GM23338 (cell line): ENCODE measurements at regions not wholly inside any gene's neighbourhood (a gene's known extent, or its start where the extent isn't known, plus 50 kb on each side); places are given as distances from the start of the nearest gene placed in this dataset.

Experiments
- ATAC-seq: fragments of 200-7000 bp; cut with Tn5 transposase; 3 replicates; pipeline ENCODE4 v1.9.1; 2020
- DNase-seq: peaks from one replicate; pipeline ENCODE4 v3.0.0-alpha.2; 2015; ENCODE audit warnings: low spot score
- H2AFZ ChIP-seq: fragments of 200-600 bp; sonication (generic); 2 replicates; pipeline ENCODE4 v1.8.0; 2016; ENCODE audit warnings: antibody characterized with exemption, mild to moderate bottlenecking, moderate library complexity
- H3F3A ChIP-seq: fragments of 200-600 bp; sonication (generic); replicated peaks from 2 replicates; pipeline ENCODE4 v1.8.0; 2017; ENCODE audit warnings: antibody characterized with exemption, mixed run types, low read depth
- H3K27ac ChIP-seq: fragments of 200-600 bp; sonication (generic); 2 replicates; pipeline ENCODE4 v1.6.1; 2016; ENCODE audit warnings: low read depth
- H3K27me3 ChIP-seq: fragments of 200-600 bp; sonication (generic); 2 replicates; pipeline ENCODE4 v1.8.0; 2016; ENCODE audit warnings: mild to moderate bottlenecking, mixed run types, moderate library complexity; ENCODE audit not compliant: insufficient read depth
- H3K36me3 ChIP-seq: fragments of 200-600 bp; sonication (generic); 2 replicates; pipeline ENCODE4 v1.8.0; 2016; ENCODE audit warnings: mild to moderate bottlenecking; ENCODE audit not compliant: insufficient read depth
- H3K4me1 ChIP-seq: fragments of 200-600 bp; sonication (generic); 2 replicates; pipeline ENCODE4 v1.8.0; 2016; ENCODE audit warnings: mild to moderate bottlenecking, moderate library complexity; ENCODE audit not compliant: insufficient read depth
- H3K4me2 ChIP-seq: fragments of 200-600 bp; sonication (generic); 2 replicates; pipeline ENCODE4 v1.7.1; 2017; ENCODE audit warnings: mixed run types
- H3K4me3 ChIP-seq: fragments of 200-600 bp; sonication (generic); 2 replicates; pipeline ENCODE4 v1.6.1; 2016; ENCODE audit warnings: mixed run types
- H3K79me2 ChIP-seq: fragments of 200-600 bp; sonication (generic); replicated peaks from 2 replicates; pipeline ENCODE4 v1.8.0; 2017; ENCODE audit warnings: mild to moderate bottlenecking; ENCODE audit not compliant: insufficient read depth
- H3K9me2 ChIP-seq: fragments of 200-600 bp; sonication (generic); 2 replicates; pipeline ENCODE4 v1.8.0; 2017; ENCODE audit not compliant: insufficient read depth
- H4K20me1 ChIP-seq: fragments of 200-600 bp; sonication (generic); replicated peaks from 2 replicates; pipeline ENCODE4 v1.8.0; 2017; ENCODE audit warnings: mild to moderate bottlenecking; ENCODE audit not compliant: insufficient read depth
- H3K27ac Mint-ChIP-seq: 2 replicates; pipeline ENCODE4 v1.8.0; 2020; ENCODE audit warnings: inconsistent platforms, mild to moderate bottlenecking, moderate library complexity, mixed read lengths
- H3K27me3 Mint-ChIP-seq: 3 replicates; pipeline ENCODE4 v1.8.0; 2022; ENCODE audit warnings: low read depth, mild to moderate bottlenecking, moderate library complexity, mixed read lengths, inconsistent platforms; ENCODE audit not compliant: insufficient read depth, poor library complexity
- H3K36me3 Mint-ChIP-seq: 3 replicates; pipeline ENCODE4 v1.8.0; 2021; ENCODE audit warnings: low read depth, mild to moderate bottlenecking, inconsistent platforms, moderate library complexity, mixed read lengths
- H3K4me1 Mint-ChIP-seq: 3 replicates; pipeline ENCODE4 v1.8.0; 2020; ENCODE audit warnings: mild to moderate bottlenecking, inconsistent platforms, mixed read lengths
- H3K4me3 Mint-ChIP-seq: 3 replicates; pipeline ENCODE4 v1.8.0; 2021; ENCODE audit warnings: moderate library complexity, mild to moderate bottlenecking, inconsistent platforms, mixed read lengths
- H3K9me3 Mint-ChIP-seq: 3 replicates; pipeline ENCODE4 v1.8.0; 2020; ENCODE audit warnings: moderate library complexity, mild to moderate bottlenecking, inconsistent platforms, mixed read lengths
- EZH2 ChIP-seq: fragments of 200-600 bp; sonication (generic); IDR thresholded peaks from one replicate; pipeline ENCODE4 v1.8.0; 2017; ENCODE audit warnings: antibody characterized with exemption, mild to moderate bottlenecking, low read depth; ENCODE audit not compliant: unreplicated experiment
- EZH2phosphoT487 ChIP-seq: fragments of 200-600 bp; sonication (generic); IDR thresholded peaks from one replicate; pipeline ENCODE4 v1.8.1; 2018; ENCODE audit warnings: antibody characterized with exemption; ENCODE audit not compliant: unreplicated experiment
- JUNB ChIP-seq: IDR thresholded peaks from one replicate; pipeline ENCODE4 v1.6.1; 2016; ENCODE audit warnings: antibody characterized with exemption; ENCODE audit not compliant: unreplicated experiment
- NANOG ChIP-seq: IDR thresholded peaks from 2 replicates; pipeline ENCODE4 v1.6.1; 2016; ENCODE audit warnings: antibody characterized with exemption, borderline replicate concordance
- ZNF114 ChIP-seq: fragments of 250-450 bp; sonication (Bioruptor Pico); IDR thresholded peaks from 2 replicates; pipeline ENCODE4 v1.5.0; 2020; ENCODE audit warnings: mild to moderate bottlenecking, moderate library complexity
- TF ChIP-seq, protein P1 (sequence below): fragments of 250-450 bp; sonication (Bioruptor Pico); IDR thresholded peaks from 2 replicates; pipeline ENCODE4 v1.5.0; 2020; ENCODE audit warnings: mild to moderate bottlenecking, moderate library complexity
- TF ChIP-seq, protein P2 (sequence below): IDR thresholded peaks from 2 replicates; pipeline ENCODE4 v1.6.1; 2016; ENCODE audit warnings: antibody characterized with exemption

DNA sequence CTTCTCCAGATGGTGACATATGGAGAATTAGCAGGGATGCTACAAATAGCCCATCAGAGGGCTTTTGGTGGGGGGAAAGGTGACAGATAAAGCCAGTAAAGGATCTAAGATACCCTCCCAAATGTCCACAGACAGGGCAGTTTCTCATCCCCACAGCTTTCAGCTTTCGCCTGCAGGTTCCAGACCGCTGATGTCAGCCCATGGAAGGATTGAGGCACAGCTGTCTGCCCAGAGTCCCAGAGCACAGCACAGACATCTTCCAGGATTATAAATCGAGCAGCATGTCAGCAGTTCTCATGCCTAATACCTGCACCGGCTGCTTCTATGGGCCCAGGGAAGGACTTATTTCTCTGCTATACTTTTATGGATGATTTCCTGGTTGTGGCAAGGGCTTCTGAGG, 96.7 kb upstream of the MXRA5 start:
- Histone ChIP-seq H3K4me3 (no peak overlapping the region), H3K4me1 (no peaks in the 10 kb centered on the region), H2AFZ (no peak overlapping the region), H3K4me2 (no peak overlapping the region), H3K27ac (no peak overlapping the region), H3K9me2 (no peaks in the 10 kb centered on the region), H3K27me3 (no peaks in the 10 kb centered on the region), H3K79me2 (no peaks in the 10 kb centered on the region), H3K36me3 (no peaks in the 10 kb centered on the region), H3F3A (no peaks in the 10 kb centered on the region), H4K20me1 (no peaks in the 10 kb centered on the region)
- Mint-ChIP-seq H3K27ac (no peak overlapping the region), H3K27me3 (no peaks in the 10 kb centered on the region), H3K4me1 (no peaks in the 10 kb centered on the region), H3K4me3 (no peak overlapping the region), H3K36me3 (no peaks in the 10 kb centered on the region), H3K9me3 (peaks cover 5% of the 10 kb centered on the region; the same call in 2 of the 3 replicates)
- ATAC-seq (no peak), DNase-seq (no peak)
- TF ChIP-seq ZNF114 (CRISPR knock-in tag) (no peak), EZH2 (no peak)
- TF ChIP-seq, protein P1, sequence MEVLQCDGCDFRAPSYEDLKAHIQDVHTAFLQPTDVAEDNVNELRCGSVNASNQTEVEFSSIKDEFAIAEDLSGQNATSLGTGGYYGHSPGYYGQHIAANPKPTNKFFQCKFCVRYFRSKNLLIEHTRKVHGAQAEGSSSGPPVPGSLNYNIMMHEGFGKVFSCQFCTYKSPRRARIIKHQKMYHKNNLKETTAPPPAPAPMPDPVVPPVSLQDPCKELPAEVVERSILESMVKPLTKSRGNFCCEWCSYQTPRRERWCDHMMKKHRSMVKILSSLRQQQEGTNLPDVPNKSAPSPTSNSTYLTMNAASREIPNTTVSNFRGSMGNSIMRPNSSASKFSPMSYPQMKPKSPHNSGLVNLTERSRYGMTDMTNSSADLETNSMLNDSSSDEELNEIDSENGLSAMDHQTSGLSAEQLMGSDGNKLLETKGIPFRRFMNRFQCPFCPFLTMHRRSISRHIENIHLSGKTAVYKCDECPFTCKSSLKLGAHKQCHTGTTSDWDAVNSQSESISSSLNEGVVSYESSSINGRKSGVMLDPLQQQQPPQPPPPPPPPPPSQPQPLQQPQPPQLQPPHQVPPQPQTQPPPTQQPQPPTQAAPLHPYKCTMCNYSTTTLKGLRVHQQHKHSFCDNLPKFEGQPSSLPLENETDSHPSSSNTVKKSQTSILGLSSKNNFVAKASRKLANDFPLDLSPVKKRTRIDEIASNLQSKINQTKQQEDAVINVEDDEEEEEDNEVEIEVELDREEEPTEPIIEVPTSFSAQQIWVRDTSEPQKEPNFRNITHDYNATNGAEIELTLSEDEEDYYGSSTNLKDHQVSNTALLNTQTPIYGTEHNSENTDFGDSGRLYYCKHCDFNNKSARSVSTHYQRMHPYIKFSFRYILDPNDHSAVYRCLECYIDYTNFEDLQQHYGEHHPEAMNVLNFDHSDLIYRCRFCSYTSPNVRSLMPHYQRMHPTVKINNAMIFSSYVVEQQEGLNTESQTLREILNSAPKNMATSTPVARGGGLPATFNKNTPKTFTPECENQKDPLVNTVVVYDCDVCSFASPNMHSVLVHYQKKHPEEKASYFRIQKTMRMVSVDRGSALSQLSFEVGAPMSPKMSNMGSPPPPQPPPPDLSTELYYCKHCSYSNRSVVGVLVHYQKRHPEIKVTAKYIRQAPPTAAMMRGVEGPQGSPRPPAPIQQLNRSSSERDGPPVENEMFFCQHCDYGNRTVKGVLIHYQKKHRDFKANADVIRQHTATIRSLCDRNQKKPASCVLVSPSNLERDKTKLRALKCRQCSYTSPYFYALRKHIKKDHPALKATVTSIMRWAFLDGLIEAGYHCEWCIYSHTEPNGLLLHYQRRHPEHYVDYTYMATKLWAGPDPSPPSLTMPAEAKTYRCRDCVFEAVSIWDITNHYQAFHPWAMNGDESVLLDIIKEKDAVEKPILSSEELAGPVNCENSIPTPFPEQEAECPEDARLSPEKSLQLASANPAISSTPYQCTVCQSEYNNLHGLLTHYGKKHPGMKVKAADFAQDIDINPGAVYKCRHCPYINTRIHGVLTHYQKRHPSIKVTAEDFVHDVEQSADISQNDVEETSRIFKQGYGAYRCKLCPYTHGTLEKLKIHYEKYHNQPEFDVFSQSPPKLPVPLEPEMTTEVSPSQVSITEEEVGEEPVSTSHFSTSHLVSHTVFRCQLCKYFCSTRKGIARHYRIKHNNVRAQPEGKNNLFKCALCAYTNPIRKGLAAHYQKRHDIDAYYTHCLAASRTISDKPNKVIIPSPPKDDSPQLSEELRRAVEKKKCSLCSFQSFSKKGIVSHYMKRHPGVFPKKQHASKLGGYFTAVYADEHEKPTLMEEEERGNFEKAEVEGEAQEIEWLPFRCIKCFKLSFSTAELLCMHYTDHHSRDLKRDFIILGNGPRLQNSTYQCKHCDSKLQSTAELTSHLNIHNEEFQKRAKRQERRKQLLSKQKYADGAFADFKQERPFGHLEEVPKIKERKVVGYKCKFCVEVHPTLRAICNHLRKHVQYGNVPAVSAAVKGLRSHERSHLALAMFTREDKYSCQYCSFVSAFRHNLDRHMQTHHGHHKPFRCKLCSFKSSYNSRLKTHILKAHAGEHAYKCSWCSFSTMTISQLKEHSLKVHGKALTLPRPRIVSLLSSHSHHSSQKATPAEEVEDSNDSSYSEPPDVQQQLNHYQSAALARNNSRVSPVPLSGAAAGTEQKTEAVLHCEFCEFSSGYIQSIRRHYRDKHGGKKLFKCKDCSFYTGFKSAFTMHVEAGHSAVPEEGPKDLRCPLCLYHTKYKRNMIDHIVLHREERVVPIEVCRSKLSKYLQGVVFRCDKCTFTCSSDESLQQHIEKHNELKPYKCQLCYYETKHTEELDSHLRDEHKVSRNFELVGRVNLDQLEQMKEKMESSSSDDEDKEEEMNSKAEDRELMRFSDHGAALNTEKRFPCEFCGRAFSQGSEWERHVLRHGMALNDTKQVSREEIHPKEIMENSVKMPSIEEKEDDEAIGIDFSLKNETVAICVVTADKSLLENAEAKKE (CRISPR knock-in tag): no peak

DNA sequence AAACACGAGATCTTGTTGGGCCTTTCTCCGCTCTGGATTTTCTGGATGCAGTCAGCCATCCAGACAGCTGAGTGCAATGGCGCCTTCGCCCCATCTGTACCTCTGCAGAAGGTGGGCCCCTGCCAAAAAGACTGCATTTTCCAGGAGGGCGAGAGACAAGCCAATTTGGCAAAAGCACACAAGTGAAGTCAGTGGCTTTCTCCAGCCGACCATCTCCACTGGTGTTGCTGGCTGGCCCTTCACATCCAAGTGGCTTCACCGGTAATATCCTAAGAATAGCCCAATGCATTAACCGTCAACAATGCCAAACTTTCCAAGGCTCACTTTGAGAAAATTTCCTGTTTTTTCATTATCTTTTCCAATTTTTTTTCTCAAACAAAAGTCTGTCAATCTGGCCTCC, 96.2 kb upstream of the MXRA5 start:
- no peak overlapping the region for H3K4me2 ChIP-seq
- ATAC-seq: no peak
- H3K79me2 ChIP-seq: no peaks in the 10 kb centered on the region
- no peaks in the 10 kb centered on the region for H3K27me3 Mint-ChIP-seq
- H3K27ac ChIP-seq: no peak overlapping the region
- no peaks in the 10 kb centered on the region for H3K9me2 ChIP-seq
- H3K36me3 Mint-ChIP-seq: no peaks in the 10 kb centered on the region
- no peak for DNase-seq
- H3K4me3 ChIP-seq: no peak overlapping the region
- no peak overlapping the region for H2AFZ ChIP-seq
- H3K4me3 Mint-ChIP-seq: no peak overlapping the region
- no peaks in the 10 kb centered on the region for H3K36me3 ChIP-seq
- H3K27me3 ChIP-seq: no peaks in the 10 kb centered on the region
- H3K27ac Mint-ChIP-seq: no peak overlapping the region
- no peaks in the 10 kb centered on the region for H4K20me1 ChIP-seq
- peaks cover 3% of the 10 kb centered on the region; the same call in 2 of the 3 replicates for H3K9me3 Mint-ChIP-seq
- no peaks in the 10 kb centered on the region for H3F3A ChIP-seq
- H3K4me1 Mint-ChIP-seq: no peaks in the 10 kb centered on the region
- no peaks in the 10 kb centered on the region for H3K4me1 ChIP-seq
- TF ChIP-seq NANOG: no peak
- TF ChIP-seq EZH2phosphoT487: no peak
- TF ChIP-seq, protein P2, sequence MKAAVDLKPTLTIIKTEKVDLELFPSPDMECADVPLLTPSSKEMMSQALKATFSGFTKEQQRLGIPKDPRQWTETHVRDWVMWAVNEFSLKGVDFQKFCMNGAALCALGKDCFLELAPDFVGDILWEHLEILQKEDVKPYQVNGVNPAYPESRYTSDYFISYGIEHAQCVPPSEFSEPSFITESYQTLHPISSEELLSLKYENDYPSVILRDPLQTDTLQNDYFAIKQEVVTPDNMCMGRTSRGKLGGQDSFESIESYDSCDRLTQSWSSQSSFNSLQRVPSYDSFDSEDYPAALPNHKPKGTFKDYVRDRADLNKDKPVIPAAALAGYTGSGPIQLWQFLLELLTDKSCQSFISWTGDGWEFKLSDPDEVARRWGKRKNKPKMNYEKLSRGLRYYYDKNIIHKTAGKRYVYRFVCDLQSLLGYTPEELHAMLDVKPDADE: no peak
- no peak for TF ChIP-seq JUNB
